ENCODE measurements at regions not wholly inside any gene's neighbourhood (a gene's known extent, or its start where the extent isn't known, plus 50 kb on each side); places are given as distances from the start of the nearest gene placed in this dataset.
"Not testable (repeated sequence)": the region's sequence is repeated elsewhere in the genome, so short reads cannot be mapped to it uniquely, and the experiment has no call there.

- no peak for DNase-seq
Measured at GRCh38 chr18:57953883-57954282, 90.1 kb upstream of the NEDD4L start.

DNA sequence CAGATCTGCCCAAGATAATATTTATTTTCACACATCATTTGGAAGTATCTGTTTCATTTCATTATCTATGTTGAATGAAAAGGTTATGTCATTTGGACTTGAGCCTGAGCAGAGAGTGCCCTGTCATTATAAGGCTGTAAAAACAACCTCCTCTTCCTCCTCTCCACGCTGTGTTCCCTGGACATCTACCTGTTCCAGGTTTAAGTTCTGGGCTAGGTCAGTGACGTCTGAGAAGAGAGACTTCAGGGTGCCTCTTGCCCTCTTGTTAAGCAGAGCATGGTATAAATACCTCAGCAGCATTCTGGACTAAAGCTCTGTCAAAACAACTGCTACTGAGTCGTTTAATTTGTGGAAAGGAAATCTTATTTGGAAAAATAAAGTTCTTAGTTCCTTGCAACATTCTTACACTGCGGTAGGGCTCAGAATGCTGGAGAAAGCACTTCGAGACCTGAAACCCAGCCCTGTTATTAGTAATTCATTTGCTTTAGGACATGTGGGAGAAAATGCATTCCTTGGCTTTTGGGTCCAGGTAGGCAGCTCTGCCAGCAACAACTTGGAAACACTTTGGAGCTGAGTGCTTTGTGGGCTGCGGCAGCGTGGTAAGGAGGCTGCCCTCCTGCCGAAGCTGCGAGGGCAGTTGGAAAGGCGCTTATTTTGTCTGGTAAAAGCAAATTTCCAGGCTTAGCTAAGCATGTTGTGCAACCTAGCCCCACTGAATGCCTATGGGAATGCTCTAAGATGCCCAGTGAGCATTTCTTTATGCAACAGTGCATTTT, 91.8 kb upstream of the NEDD4L start:
- DNase-seq, result no peak

DNA sequence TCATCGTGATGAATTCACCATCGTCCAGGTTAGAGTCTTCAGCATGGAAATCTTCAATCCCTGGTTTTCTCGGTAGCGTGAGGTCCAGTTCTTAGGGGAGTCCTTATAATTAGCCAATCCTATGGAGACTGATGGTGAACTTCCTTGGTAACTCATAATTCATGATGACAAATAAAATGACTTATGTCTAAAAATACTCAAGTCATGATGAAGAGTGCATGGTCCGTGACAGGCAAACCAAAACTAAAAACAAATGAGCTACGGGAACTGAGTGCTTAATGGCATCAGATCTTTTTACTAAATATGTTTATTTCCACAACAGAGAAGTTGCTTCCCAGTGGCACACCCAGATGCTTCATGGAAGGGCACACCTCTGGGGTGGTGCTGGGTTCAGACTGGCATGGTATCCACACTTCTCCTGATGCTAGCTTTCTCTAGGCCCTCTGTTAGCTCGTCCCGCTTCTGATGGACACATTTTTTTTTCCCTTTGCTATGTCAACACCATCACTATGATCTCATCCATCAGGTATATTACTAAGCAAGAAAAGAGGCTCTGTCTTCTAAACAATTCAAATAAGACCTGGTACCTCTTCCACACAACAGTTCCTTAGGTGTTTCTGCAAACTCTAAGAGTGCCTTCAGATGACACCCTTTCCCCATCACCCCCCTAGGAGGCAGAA, 92.8 kb upstream of the NEDD4L start:
- DNase-seq, result no peak

DNA sequence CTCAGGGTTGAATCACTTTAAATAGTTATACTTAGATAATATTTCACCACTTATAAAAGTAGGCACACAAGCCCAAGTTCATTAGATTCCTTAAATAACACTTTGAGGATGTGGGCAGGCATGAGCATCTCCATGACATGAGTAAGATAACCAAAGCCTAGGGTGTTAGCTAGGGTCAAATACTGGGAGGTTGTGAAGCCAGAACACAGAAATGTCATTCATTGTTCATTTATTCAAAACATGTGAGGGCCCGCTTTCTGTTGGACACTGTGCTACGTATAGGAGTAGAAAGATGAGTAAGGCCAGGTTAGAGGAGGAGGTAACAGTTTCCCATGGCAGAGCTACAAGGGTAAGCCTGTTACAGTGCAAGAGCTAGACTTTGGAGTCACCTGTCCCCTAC, 93.5 kb upstream of the NEDD4L start:
- DNase-seq, result no peak

- not testable (repeated sequence) for DNase-seq
Measured at GRCh38 chr18:57949335-57949734, 94.7 kb upstream of the NEDD4L start.

DNA sequence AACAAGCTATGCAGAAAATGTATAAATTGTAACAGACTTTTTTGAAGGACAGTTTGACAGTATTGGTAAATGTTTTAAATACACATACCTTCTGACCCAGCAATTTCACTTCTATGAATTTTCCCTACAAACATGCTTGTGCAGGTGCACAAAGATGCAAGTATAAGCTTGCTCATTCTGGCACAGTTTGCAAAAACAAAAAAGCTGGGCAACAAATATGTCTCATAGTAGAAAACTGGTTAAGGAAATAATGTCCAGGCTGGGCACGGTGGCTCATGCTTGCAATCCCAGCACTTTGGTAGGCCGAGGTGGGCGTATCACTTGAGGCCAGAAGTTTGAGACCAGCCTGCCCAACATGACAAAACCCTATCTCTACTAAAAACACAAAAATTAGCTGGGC, 96.9 kb upstream of the NEDD4L start:
- DNase-seq, result no peak

GRCh38 chr18:57943723-57944122, 100.3 kb upstream of the NEDD4L start:
- DNase-seq, result no peak

GRCh38 chr18:57942493-57942892, 101.5 kb upstream of the NEDD4L start:
- no peak for DNase-seq

GRCh38 chr18:57941841-57942489, 102.1 kb upstream of the NEDD4L start:
- DNase-seq, result no peak

DNA sequence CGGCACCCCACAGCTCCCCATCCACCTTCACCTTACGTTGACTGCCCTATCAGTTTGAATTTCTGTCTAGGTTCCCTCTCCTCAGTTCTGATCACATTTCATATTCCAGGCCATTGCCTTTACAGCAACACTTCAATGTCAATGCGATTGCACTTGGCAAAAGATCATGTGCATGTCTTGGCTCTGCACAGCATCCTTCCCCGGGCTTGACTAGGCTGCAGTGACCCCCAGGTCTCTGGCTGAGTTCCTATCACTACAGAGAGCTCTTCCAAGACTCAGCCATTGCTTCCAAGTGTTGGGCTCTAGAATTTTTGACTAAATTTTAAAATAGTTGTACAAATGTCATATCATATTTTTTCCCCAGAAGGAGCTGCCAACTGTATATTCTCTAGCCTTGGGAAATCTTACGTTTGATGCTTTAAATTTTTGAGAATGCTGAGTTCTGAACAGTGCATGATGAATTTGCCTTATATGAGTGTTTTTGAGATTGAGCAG, 103.8 kb upstream of the NEDD4L start:
- no peak for DNase-seq

DNA sequence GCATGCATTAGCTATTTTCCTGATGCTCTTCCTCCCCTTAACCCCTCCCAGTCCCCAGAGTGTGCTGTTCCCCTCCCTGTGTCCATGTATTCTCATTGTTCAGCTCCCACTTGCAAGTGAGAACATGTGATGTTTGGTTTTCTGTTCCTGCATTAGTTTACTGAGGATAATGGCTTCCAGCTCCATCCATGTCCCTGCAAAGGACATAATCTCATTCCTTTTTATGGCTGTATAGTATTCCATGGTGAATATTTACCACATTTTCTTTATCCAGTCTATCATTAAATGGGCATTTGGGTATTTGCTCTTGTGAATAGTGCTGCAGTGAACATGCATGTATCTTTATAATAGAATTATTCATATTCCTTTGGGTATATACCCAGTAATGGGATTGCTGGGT, 109.7 kb upstream of the NEDD4L start:
- not testable (repeated sequence) for DNase-seq

DNA sequence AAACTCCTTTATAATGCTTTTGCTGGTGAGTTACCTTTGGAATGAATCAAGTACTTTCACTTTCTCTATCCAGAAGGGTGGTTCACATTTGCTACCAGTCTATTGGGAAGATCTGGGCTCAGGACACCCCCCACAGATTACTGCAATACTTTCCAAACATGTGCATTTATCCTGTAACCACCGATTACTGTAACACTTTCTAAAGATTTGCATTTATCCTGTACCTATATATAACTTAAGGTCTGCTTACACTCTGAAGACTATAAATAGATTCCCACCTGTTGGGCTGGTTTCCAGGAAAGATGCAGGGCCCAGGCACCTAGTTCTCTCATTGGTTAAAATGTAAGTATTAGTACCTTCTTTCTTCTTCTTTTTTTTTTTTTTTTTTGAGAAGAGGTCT, 113.0 kb upstream of the NEDD4L start:
- no peak for DNase-seq

DNA sequence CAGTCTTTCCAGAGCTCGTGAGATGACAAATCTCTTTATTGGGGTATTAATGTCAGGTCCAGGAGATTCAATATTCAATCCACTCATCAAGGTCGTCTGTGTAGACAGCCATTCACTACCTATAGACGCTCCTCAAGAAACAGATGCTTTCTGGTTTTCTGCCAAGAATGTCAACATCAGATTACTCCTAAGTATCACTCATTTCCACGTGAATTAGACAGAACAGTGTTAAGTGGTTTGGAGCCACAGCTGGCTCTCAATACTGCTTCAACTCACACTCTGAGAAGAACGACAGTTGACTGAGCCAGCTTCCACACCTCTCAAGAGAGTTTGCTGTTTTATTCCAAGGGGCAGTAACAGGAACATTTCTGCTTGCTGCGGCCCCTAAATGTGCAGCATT, 113.5 kb upstream of the NEDD4L start:
- no peak for DNase-seq

DNA sequence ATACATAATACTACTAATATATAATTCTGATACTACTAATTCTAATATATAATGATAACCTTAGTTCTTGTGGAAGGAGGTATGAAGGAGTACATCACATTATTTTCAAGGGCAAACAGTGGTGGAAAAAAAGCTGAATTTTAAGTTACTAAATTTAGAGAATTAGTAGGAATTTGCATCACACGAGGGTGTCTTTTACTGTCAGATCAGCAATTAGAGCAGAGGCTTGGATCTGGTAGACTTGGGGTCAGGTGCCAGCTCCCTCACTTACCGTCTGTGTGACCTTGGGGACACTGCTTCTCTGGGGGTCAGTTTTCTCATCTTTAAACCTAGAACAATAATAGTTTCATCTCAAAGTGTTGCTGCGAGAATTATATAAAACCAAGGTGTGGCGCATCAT, 114.1 kb upstream of the NEDD4L start:
- no peak for DNase-seq

DNA sequence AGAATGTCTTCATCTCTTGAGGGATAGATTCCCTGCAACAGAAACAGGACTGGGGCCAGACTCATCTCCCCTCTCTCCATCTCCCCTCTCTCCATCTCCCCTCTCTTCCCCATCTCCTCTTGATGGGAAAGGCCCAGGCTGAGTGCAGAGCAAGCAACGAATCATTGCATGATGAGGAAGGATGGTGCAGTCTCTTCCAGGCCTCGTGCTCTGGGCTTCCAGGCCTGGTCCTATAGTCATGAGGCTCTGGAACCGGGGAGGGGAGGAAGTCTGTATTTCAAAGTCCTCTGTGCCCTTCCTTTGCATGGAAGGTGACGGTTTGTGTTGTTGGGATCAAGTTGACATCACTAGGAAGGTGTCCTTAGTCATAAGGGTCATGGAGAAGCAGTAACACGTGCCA, 115.6 kb upstream of the NEDD4L start:
- no peak for DNase-seq

DNA sequence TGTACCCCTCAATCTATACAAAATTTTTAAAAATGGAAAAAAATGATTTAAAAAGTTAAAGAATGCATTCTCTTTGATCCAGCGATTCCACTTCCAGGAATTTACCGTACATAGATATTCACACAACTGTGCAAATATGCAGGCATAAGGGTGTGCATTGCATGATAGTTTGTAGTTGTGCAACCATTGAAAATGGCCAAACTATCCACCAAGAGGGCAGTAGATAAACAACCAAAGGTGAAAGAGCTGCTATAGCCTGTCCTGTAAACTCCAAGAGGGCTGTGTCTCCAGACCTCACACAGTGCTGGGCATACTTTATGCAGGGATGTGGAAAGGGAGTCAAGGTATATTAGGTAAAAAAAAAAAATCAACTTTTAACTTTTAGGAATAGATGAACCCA, 116.5 kb upstream of the NEDD4L start:
- DNase-seq, result no peak

DNA sequence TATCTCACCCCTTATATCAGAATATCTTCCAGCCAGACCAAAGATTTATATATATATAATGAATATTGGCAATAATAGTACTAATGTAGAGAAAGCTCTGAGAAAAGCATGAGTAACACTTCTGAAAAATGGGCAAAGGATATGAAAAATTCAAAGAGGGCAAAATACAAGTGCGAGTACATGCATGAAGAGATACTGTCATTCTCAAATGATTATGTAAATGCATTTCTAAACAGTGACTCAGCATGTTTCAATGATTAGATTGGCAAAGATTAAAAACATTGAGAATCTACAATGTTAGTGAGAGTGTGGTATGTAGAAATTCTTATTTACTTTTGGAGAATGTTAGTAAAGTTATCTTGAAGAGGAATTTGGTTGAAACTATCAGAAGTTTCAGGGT, 118.3 kb upstream of the NEDD4L start:
- no peak for DNase-seq

DNA sequence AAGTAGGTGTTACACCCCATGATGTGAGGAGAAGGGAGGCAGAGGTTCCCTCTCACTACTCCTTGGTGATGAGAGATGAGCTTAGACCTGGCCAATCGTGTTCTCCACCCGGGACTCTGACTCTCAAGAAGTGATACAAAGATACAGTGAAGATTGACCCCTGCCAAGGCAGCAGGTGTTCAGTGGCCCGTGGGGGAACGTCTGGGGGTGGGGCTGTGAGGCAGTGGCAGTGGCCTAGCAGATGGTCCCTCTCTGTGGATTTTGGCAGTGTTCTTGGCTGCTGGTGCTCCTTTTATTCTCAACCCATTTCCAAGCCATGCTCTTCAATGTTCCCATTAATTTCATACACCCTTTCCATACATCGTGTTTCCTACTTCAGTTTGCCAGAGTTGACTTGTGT, 120.4 kb upstream of the NEDD4L start:
- DNase-seq, result no peak

DNA sequence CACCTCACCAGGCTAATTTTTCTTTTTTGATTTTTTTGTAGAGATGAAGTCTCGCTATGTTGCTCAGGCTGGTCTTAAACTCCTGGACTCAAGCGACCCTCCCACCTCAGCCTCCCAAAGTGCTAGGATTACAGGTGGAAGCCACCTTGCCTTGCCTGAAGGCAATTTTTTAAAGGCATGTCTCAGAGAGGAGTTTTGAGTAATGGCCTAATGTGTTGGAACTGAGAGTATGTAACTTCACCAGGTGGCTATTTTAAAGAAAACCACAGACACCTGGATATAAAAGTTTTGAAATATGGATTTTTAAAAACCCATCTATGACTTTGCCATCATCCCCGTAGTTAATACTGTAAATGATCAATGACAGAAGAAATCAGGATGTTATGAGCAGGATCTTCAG, 119.8 kb upstream of the ATP8B1 start:
- DNase-seq, result no peak

GRCh38 chr18:57921708-57922107, 118.6 kb upstream of the ATP8B1 start:
- DNase-seq, result no peak

DNA sequence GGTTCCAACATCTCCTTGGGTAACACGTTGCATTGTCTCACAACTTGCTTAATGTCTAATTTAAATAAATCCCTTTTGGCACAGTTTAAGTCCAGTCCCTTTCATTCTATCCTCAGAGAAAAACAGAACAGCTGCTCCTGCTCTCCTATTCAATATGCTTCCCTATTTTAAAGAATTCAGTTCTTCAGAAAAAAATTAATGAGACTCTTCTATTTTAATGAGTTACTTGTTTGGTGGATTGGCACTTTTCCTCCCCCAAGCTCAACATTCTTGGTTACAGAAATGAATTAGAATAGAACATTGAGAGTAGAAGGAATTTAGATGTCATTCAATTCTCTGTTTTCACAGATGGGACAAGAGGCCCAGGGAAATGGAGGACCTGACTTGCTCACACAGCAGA, 116.9 kb upstream of the ATP8B1 start:
- no peak for DNase-seq

GRCh38 chr18:57918601-57919000, 115.5 kb upstream of the ATP8B1 start:
- DNase-seq, result no peak

DNA sequence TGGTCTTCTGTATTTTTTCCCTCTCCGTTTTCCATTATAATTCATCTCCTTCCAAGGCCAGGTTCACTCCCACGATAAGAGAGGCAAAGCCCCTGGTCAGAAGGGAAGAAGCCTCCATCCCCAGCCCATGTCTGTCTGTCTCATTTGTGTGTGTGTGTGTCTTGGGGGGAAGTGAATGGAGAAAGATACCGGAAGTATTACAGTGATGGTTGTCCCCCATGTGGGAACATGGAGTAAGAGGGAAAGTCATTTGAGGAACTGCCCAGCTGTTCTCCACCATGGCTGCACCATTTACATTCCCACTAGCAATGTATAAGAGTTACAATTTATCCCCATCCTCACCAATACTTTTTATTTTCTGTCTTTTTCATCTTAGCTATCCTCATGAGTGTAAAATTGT, 113.6 kb upstream of the ATP8B1 start:
- DNase-seq, result no peak

Measured in NCI-H748 treated with DMSO at 0.1 percent for 48 hours (cell line).